ENCODE measurements at regions not wholly inside any gene's neighbourhood (a gene's known extent, or its start where the extent isn't known, plus 50 kb on each side); places are given as distances from the start of the nearest gene placed in this dataset.

DNA sequence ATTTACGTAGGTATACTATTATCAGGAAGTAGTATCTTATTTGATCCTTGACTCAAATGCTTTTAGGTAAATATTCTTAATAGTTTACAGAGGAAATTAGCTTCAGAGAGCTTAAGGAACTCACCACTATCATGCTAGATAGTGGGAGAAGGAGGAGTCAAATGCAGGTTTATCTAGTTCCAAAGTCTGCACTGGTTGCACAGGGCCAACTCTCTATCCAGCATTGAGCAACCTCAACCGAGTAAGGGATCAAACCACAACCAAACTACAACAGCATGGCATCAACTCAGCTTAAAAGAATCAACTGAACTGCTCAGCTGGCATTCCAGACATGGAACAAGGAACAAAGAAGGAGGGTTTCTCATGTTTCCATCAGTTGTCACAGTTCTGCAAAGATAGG, 306.0 kb downstream of the MAF start:
- TF ChIP-seq, protein P1, sequence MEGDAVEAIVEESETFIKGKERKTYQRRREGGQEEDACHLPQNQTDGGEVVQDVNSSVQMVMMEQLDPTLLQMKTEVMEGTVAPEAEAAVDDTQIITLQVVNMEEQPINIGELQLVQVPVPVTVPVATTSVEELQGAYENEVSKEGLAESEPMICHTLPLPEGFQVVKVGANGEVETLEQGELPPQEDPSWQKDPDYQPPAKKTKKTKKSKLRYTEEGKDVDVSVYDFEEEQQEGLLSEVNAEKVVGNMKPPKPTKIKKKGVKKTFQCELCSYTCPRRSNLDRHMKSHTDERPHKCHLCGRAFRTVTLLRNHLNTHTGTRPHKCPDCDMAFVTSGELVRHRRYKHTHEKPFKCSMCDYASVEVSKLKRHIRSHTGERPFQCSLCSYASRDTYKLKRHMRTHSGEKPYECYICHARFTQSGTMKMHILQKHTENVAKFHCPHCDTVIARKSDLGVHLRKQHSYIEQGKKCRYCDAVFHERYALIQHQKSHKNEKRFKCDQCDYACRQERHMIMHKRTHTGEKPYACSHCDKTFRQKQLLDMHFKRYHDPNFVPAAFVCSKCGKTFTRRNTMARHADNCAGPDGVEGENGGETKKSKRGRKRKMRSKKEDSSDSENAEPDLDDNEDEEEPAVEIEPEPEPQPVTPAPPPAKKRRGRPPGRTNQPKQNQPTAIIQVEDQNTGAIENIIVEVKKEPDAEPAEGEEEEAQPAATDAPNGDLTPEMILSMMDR (IDR thresholded peaks at IDR 0.05), result no peak
- no peak for TF ChIP-seq POLR2AphosphoS5 (IDR thresholded peaks at IDR 0.05; ENCODE audit: low read depth, low read length)
- no peak for TF ChIP-seq SIN3A (IDR thresholded peaks at IDR 0.05; ENCODE audit: borderline replicate concordance, insufficient read depth, low read depth, low read length)
- TF ChIP-seq, protein P2, sequence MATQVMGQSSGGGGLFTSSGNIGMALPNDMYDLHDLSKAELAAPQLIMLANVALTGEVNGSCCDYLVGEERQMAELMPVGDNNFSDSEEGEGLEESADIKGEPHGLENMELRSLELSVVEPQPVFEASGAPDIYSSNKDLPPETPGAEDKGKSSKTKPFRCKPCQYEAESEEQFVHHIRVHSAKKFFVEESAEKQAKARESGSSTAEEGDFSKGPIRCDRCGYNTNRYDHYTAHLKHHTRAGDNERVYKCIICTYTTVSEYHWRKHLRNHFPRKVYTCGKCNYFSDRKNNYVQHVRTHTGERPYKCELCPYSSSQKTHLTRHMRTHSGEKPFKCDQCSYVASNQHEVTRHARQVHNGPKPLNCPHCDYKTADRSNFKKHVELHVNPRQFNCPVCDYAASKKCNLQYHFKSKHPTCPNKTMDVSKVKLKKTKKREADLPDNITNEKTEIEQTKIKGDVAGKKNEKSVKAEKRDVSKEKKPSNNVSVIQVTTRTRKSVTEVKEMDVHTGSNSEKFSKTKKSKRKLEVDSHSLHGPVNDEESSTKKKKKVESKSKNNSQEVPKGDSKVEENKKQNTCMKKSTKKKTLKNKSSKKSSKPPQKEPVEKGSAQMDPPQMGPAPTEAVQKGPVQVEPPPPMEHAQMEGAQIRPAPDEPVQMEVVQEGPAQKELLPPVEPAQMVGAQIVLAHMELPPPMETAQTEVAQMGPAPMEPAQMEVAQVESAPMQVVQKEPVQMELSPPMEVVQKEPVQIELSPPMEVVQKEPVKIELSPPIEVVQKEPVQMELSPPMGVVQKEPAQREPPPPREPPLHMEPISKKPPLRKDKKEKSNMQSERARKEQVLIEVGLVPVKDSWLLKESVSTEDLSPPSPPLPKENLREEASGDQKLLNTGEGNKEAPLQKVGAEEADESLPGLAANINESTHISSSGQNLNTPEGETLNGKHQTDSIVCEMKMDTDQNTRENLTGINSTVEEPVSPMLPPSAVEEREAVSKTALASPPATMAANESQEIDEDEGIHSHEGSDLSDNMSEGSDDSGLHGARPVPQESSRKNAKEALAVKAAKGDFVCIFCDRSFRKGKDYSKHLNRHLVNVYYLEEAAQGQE (IDR thresholded peaks at IDR 0.05; ENCODE audit: insufficient read depth in 1 of 2, low read depth in 2 of 2, low read length in 1 of 2), result no peak
